DND-41 (cell line): ENCODE measurements at regions not wholly inside any gene's neighbourhood (a gene's known extent, or its start where the extent isn't known, plus 50 kb on each side); places are given as distances from the start of the nearest gene placed in this dataset.
"Not testable (repeated sequence)": the region's sequence is repeated elsewhere in the genome, so short reads cannot be mapped to it uniquely, and the experiment has no call there.

ENCODE experiments used
- ATAC-seq: fragments of 200-7000 bp; cut with Tn5 transposase; 3 replicates; pipeline ENCODE4 v1.9.1; 2021; ENCODE audit warnings: low read depth; ENCODE audit not compliant: insufficient read depth
- DNase-seq: peaks from one replicate; pipeline ENCODE4 v3.0.0-alpha.2; 2020
- H2AFZ ChIP-seq: 2 replicates; pipeline ENCODE4 v1.6.0; 2012; ENCODE audit warnings: low read depth, low read length
- H3K27ac ChIP-seq: 2 replicates; pipeline ENCODE4 v1.5.1; 2012; ENCODE audit warnings: low read length, inconsistent platforms
- H3K27me3 ChIP-seq: fragments of 200-600 bp; sonication (generic); 2 replicates; pipeline ENCODE4 v1.6.0; 2012; ENCODE audit warnings: low read length, mild to moderate bottlenecking, inconsistent platforms; ENCODE audit not compliant: insufficient read depth, poor library complexity
- H3K36me3 ChIP-seq: 2 replicates; pipeline ENCODE4 v1.5.1; 2012; ENCODE audit warnings: low read length, inconsistent platforms; ENCODE audit not compliant: insufficient read depth
- H3K4me1 ChIP-seq: 2 replicates; pipeline ENCODE4 v1.5.1; 2012; ENCODE audit warnings: mild to moderate bottlenecking, low read length; ENCODE audit not compliant: insufficient read depth
- H3K4me2 ChIP-seq: 2 replicates; pipeline ENCODE4 v1.6.0; 2012; ENCODE audit warnings: mild to moderate bottlenecking, moderate library complexity, low read length, inconsistent platforms; ENCODE audit not compliant: insufficient read depth
- H3K4me3 ChIP-seq, 2 experiments: fragments of 200-600 bp in 1 of 2; shearing (Covaris generic) in 1 of 2; 2 replicates each; pipeline ENCODE4 v1.5.1; 2012 to 2016; ENCODE audit warnings: inconsistent platforms in 2 of 2, low read length in 2 of 2, mild to moderate bottlenecking in 2 of 2, low read depth in 1 of 2, moderate library complexity in 1 of 2
- H3K79me2 ChIP-seq: 2 replicates; pipeline ENCODE4 v1.6.0; 2012; ENCODE audit warnings: low read length, inconsistent platforms; ENCODE audit not compliant: insufficient read depth
- H3K9ac ChIP-seq: 2 replicates; pipeline ENCODE4 v1.6.0; 2012; ENCODE audit warnings: low read depth, mild to moderate bottlenecking, inconsistent platforms, low read length, moderate library complexity
- H3K9me3 ChIP-seq: 2 replicates; pipeline ENCODE4 v1.5.1; 2012; ENCODE audit warnings: low read length, moderate library complexity, mild to moderate bottlenecking, inconsistent platforms; ENCODE audit not compliant: insufficient read depth, severe bottlenecking
- H4K20me1 ChIP-seq: 2 replicates; pipeline ENCODE4 v1.6.0; 2012; ENCODE audit warnings: low read length; ENCODE audit not compliant: insufficient read depth
- EZH2 ChIP-seq: IDR thresholded peaks from 3 replicates; pipeline ENCODE4 v1.6.1; 2012; ENCODE audit warnings: borderline replicate concordance, low read depth, mild to moderate bottlenecking, moderate library complexity, low read length, inconsistent platforms; ENCODE audit not compliant: severe bottlenecking
- TF ChIP-seq, protein P1 (sequence below): IDR thresholded peaks from 2 replicates; pipeline ENCODE4 v1.5.1; 2012; ENCODE audit warnings: borderline replicate concordance, low read length, moderate library complexity, mild to moderate bottlenecking; ENCODE audit not compliant: poor library complexity, severe bottlenecking; ENCODE audit errors: extremely low read depth

DNA sequence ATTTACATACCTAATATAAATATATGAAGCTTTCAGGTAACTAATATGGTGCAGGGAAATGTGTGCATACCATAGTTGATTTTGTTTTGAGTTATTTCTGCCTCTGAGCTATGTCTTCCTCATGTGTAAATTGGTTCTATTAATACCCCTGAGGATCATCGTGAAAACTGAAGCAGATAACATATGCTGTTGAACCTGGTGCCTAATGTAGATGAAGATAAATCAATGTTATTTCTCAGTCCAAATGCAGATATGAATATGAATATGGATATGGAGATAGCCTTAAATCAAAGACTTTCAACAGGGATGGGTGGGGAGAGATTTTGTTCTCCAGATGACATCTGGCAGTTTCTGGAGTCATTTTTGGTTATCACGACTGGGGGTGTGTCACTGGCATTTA, 122.3 kb upstream of the ANKRD30A start:
- no peak for TF ChIP-seq EZH2
- no peak overlapping the region for H3K9ac ChIP-seq
- no peaks in the 10 kb centered on the region for H4K20me1 ChIP-seq
- ATAC-seq = no peak
- H3K4me2 ChIP-seq = no peak overlapping the region
- no peaks in the 10 kb centered on the region for H3K9me3 ChIP-seq
- H2AFZ ChIP-seq = no peak overlapping the region
- no peaks in the 10 kb centered on the region for H3K79me2 ChIP-seq
- H3K27me3 ChIP-seq = no peaks in the 10 kb centered on the region
- no peaks in the 10 kb centered on the region for H3K4me1 ChIP-seq
- no peaks in the 10 kb centered on the region for H3K36me3 ChIP-seq
- H3K27ac ChIP-seq = no peak overlapping the region
- DNase-seq = no peak
- no peak overlapping the region for H3K4me3 ChIP-seq

DNA sequence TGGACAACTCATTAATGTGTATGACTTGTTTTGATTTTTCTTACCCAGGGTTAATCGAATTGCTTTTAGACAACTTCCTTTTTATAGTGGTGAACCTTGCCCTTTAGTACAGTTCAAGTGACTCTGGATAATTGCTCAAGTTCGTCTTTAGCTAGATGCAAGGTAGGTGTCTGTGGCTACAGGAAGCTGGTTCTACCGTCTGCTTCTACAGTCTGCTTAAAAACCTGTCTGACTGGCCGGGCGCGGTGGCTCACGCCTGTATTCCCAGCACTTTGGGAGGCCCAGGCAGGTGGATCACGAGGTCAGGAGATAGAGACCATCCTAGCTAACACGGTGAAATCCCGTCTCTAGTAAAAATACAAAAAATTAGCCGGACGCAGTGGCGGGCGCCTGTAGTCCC, 129.6 kb upstream of the ANKRD30A start:
- not testable (repeated sequence) for DNase-seq, H3K4me3 ChIP-seq, H3K4me1 ChIP-seq, H3K9me3 ChIP-seq, H2AFZ ChIP-seq, H3K79me2 ChIP-seq, H3K27me3 ChIP-seq, H3K9ac ChIP-seq, H3K4me2 ChIP-seq, H3K36me3 ChIP-seq, H4K20me1 ChIP-seq, ATAC-seq, H3K27ac ChIP-seq

DNA sequence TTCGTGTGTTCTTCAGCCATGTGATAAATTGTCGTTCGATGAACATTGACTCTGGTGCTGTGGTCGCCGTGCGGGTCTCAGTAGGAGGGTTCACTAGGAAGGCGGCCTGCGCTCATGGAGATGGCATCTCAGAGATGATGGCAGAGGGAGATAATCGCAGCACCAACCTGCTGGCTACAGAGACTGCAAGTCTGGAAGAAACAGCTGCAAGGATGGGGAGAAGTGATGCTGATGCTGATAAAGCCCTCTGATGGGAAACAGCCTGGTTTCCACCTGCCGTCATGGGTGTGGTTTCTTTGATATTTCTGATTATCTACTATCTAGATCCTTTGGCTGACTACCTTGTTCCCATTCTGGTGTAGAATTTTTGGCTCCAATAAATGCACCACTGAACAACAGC, 130.5 kb upstream of the ANKRD30A start:
- Histone ChIP-seq H3K27ac (no peak overlapping the region), H4K20me1 (no peaks in the 10 kb centered on the region), H2AFZ (no peak overlapping the region), H3K4me3 (no peak overlapping the region), H3K4me1 (no peaks in the 10 kb centered on the region), H3K4me2 (no peak overlapping the region), H3K27me3 (no peaks in the 10 kb centered on the region), H3K79me2 (no peaks in the 10 kb centered on the region), H3K36me3 (no peaks in the 10 kb centered on the region), H3K9me3 (no peaks in the 10 kb centered on the region), H3K9ac (no peak overlapping the region)
- no peak for DNase-seq
- ATAC-seq = no peak
- TF ChIP-seq, protein P1, sequence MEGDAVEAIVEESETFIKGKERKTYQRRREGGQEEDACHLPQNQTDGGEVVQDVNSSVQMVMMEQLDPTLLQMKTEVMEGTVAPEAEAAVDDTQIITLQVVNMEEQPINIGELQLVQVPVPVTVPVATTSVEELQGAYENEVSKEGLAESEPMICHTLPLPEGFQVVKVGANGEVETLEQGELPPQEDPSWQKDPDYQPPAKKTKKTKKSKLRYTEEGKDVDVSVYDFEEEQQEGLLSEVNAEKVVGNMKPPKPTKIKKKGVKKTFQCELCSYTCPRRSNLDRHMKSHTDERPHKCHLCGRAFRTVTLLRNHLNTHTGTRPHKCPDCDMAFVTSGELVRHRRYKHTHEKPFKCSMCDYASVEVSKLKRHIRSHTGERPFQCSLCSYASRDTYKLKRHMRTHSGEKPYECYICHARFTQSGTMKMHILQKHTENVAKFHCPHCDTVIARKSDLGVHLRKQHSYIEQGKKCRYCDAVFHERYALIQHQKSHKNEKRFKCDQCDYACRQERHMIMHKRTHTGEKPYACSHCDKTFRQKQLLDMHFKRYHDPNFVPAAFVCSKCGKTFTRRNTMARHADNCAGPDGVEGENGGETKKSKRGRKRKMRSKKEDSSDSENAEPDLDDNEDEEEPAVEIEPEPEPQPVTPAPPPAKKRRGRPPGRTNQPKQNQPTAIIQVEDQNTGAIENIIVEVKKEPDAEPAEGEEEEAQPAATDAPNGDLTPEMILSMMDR = no peak
- no peak for TF ChIP-seq EZH2

DNA sequence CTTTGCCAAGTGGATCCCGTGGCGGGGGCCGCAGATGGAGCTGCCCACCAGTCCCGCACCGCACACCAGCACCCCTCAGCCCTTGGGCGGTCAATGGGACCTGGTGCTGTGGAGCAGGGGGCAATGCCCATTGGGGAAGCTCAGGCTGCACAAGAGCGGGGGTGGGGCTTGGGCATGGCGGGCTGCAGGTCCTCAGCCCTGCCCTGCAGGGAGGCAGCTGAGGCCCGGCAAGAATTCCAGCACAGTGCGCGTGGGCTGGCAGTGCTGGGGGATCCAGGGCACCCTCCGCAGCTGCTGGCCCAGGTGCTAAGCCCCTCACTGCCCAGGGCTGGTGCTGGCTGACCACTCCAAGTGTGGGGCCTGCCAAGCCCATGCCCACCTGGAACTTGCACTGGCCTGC, 136.2 kb upstream of the ANKRD30A start:
- Histone ChIP-seq H3K9ac (no peak overlapping the region), H4K20me1 (no peaks in the 10 kb centered on the region), H3K9me3 (peaks cover 4% of the 10 kb centered on the region), H3K4me1 (no peaks in the 10 kb centered on the region), H3K27ac (no peak overlapping the region), H3K79me2 (no peaks in the 10 kb centered on the region), H3K27me3 (no peaks in the 10 kb centered on the region), H2AFZ (no peak overlapping the region), H3K4me2 (no peak overlapping the region), H3K36me3 (no peaks in the 10 kb centered on the region), H3K4me3 (no peak overlapping the region)
- DNase-seq (no peak), ATAC-seq (no peak)
- TF ChIP-seq, protein P1 = no peak
- no peak for TF ChIP-seq EZH2

GRCh38 chr10:36946598-36946997, 178.8 kb upstream of the ANKRD30A start:
- no peak overlapping the region for H3K27ac ChIP-seq
- H3K4me1 ChIP-seq = no peaks in the 10 kb centered on the region
- TF ChIP-seq, protein P1 = no peak
- TF ChIP-seq EZH2 = no peak
- H3K79me2 ChIP-seq = no peaks in the 10 kb centered on the region
- H3K9me3 ChIP-seq = no peaks in the 10 kb centered on the region
- ATAC-seq = no peak
- no peak overlapping the region for H3K4me3 ChIP-seq
- no peaks in the 10 kb centered on the region for H3K27me3 ChIP-seq
- no peak overlapping the region for H2AFZ ChIP-seq
- no peaks in the 10 kb centered on the region for H3K36me3 ChIP-seq
- no peak for DNase-seq
- no peaks in the 10 kb centered on the region for H4K20me1 ChIP-seq
- no peak overlapping the region for H3K9ac ChIP-seq
- H3K4me2 ChIP-seq = no peak overlapping the region
